ENCODE measurements at regions not wholly inside any gene's neighbourhood (a gene's known extent, or its start where the extent isn't known, plus 50 kb on each side); places are given as distances from the start of the nearest gene placed in this dataset.
A peak's percentile ranks its signal among the peaks of the same experiment; 100 is the strongest.

- DNase-seq = no peak
Measured at GRCh38 chr18:73843455-73843854, 304.2 kb downstream of the FBXO15 start.

- peak; percentile 3 to 15 for DNase-seq
Measured at GRCh38 chr18:73842795-73843394, 304.7 kb downstream of the FBXO15 start.

- no peak for DNase-seq
Measured at GRCh38 chr18:73841661-73842060, 306.0 kb downstream of the FBXO15 start.

- no peak for DNase-seq
Measured at GRCh38 chr18:73840319-73840945, 307.2 kb downstream of the FBXO15 start.

GRCh38 chr18:73839441-73839840 lies 308.2 kb downstream of the FBXO15 start:
- DNase-seq = no peak

GRCh38 chr18:73838107-73838506 lies 309.5 kb downstream of the FBXO15 start:
- no peak for DNase-seq

GRCh38 chr18:73835656-73836364 lies 311.8 kb downstream of the FBXO15 start:
- no peak for DNase-seq

GRCh38 chr18:73835039-73835438 lies 312.6 kb downstream of the FBXO15 start:
- DNase-seq = no peak

GRCh38 chr18:73831688-73832087 lies 315.9 kb downstream of the FBXO15 start:
- DNase-seq = no peak

GRCh38 chr18:73829146-73829545 lies 318.5 kb downstream of the FBXO15 start:
- DNase-seq = no peak

- no peak for DNase-seq
Measured at GRCh38 chr18:73827801-73828200, 319.8 kb downstream of the FBXO15 start.

GRCh38 chr18:73826098-73826497 lies 321.5 kb downstream of the FBXO15 start:
- no peak for DNase-seq

GRCh38 chr18:73824671-73825070 lies 323.0 kb downstream of the FBXO15 start:
- no peak for DNase-seq

- no peak for DNase-seq
Measured at GRCh38 chr18:73812423-73812822, 335.2 kb downstream of the FBXO15 start.

GRCh38 chr18:73807551-73808192 lies 340.0 kb downstream of the FBXO15 start:
- no peak for DNase-seq

GRCh38 chr18:73805991-73806390 lies 341.6 kb downstream of the FBXO15 start:
- DNase-seq = no peak

- DNase-seq = no peak
Measured at GRCh38 chr18:73797419-73797818, 350.2 kb downstream of the FBXO15 start.

GRCh38 chr18:73793386-73793785 lies 354.2 kb downstream of the FBXO15 start:
- DNase-seq = no peak

- DNase-seq = no peak
Measured at GRCh38 chr18:73791081-73791480, 356.6 kb downstream of the FBXO15 start.

- DNase-seq = no peak
Measured at GRCh38 chr18:73790587-73790986, 357.0 kb downstream of the FBXO15 start.

- no peak for DNase-seq
Measured at GRCh38 chr18:73787316-73787715, 360.3 kb downstream of the FBXO15 start.

GRCh38 chr18:73785300-73785699 lies 362.3 kb downstream of the FBXO15 start:
- no peak for DNase-seq

GRCh38 chr18:73784853-73785252 lies 362.8 kb downstream of the FBXO15 start:
- no peak for DNase-seq

- DNase-seq = no peak
Measured at GRCh38 chr18:73782405-73782804, 365.2 kb downstream of the FBXO15 start.

Data from activated CD4-positive, alpha-beta T cell treated with anti-CD3 and anti-CD28 coated beads, Interleukin-2, amount 50 U/mL, for 4 hours (primary cell).